CD4-positive, alpha-beta T cell treated with Interleukin-4 for 1 hour (primary cell): ENCODE measurements at regions not wholly inside any gene's neighbourhood (a gene's known extent, or its start where the extent isn't known, plus 50 kb on each side); places are given as distances from the start of the nearest gene placed in this dataset.
"Not testable (repeated sequence)": the region's sequence is repeated elsewhere in the genome, so short reads cannot be mapped to it uniquely, and the experiment has no call there.

ENCODE experiments used
- DNase-seq, 2 donors: peaks; one replicate each; pipeline ENCODE4 v3.0.0-alpha.2; 2020 to 2022

DNA sequence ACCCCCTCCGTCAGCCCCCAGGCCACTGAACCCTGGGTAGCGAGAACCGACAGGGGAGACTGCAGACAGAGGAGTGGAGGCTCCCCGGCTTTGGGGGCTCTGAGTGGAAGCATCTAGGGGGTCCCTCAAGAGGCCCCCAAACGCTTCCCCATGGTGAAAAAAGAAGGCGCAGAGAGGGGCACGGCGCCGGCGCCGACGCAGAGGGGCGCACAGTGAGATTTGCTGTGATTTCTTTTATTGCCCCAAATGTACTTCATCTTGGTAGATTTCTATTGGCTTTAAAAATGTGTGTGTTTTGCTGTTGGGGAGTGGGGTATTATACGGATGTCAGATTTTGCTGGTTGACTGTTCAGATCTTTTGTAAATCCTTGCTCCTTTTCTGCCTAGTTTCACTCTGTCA lies 392.9 kb downstream of the GOLGA6L6 start:
- DNase-seq, result not testable (repeated sequence)

DNA sequence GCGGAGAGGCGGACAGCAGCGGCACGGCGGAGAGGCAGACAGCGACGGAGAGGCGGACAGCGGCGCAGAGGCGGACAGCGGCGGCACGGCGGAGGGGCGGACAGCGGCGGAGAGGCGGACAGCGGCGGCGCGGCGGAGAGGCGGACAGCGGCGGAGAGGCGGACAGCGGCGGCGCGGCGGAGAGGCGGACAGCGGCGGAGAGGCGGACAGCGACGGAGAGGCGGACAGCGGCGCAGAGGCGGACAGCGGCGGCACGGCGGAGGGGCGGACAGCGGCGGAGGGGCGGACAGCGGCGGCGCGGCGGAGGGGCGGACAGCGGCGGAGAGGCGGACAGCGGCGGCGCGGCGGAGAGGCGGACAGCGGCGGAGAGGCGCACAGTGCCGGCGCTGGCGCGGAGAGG lies 393.6 kb downstream of the GOLGA6L6 start:
- DNase-seq, result not testable (repeated sequence)

DNA sequence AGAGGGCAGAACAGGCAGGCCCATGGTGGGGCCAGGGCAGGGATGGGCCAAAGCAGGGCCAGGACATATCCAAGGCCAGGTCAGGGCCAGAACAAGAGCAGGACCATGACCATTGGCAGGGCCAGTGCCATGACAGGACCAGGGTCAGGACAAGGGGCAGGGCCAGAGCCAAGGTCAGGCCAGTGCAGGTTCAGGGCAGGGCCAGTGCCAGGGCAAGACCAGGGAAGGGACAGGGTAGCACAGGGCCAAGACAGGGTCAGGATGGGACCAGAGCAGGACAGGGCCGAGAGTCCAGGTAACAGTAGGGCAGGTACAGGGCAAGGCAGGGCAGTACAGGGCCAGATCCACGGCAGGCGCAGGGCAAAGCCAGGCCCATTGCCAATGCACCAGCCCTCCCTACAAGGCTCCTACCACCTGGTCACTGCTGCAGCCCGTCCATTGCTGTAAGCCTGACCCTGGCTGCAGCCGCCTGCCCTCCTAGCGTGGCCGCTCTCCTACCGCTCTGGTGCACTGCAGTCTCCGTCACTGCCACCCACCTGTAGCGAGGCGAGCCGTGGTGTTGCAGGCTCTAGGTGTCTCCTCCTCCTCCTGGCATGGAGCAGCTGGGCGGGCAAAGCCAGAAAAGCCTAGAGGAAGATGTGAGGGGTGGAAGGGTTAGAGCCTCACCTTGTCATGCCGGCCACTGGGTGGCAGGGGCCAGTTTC lies 397.1 kb downstream of the GOLGA6L6 start:
- DNase-seq, result not testable (repeated sequence)

DNA sequence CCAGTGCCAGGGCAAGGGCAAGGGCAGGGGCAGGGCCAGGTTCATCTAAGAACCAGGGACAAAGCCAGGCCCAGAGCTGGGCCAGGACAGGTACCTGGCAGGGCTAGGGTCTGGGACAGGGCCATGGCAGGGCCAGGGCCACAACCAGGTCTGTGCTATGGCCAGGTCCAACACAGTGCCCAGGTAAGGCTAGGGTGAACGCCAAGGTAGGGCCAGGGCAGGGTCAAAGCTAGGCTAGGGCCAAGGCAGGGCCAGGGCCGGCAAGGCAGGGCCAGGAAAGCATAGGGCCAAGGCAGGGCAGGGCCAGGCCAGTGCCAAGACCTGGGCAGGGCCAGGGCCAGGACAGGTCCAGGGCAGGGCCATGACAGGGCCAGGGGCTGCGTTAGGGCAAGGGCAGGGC lies 398.7 kb downstream of the GOLGA6L6 start:
- DNase-seq, result not testable (repeated sequence)

DNA sequence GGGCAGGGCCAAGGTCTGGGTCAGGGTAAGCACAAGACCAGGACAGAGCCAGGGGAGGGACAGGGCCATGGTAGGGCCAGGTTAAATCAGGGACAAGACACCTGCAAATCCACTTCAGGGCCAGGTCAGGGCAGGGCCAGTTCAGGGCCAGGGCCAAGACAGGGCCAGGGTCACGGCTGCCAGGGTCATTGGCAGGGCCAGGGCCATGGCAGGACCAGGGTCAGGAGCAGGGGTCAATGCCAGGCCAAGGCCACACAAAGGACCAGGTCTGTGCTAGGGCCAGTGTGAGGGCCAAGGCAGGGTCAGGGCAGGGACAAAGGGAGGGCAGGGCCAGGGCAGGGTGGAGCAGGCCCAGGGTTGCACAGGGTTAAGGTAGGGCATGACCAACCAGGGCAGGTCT lies 399.2 kb downstream of the GOLGA6L6 start:
- DNase-seq, result not testable (repeated sequence)

DNA sequence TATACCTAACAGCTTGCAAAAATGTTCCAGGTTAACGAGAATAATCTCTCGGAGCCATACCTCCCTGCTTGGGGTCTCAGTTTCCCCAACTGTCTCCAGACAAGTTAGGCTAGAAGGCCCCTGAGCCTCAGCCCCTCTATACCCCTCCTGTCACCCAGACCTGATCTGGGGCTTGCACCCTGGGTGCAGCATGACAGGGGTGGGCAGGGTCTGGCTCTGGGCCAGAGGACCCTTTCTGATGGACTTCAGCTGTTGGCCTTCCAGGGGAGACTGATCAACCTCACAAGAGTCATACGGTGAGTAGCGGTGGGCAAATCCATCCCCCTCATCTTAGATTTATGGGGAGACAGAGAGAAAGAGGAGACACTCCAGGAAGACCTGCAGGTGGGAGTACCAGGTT lies 416.9 kb downstream of the GOLGA6L6 start:
- DNase-seq, result not testable (repeated sequence)

DNA sequence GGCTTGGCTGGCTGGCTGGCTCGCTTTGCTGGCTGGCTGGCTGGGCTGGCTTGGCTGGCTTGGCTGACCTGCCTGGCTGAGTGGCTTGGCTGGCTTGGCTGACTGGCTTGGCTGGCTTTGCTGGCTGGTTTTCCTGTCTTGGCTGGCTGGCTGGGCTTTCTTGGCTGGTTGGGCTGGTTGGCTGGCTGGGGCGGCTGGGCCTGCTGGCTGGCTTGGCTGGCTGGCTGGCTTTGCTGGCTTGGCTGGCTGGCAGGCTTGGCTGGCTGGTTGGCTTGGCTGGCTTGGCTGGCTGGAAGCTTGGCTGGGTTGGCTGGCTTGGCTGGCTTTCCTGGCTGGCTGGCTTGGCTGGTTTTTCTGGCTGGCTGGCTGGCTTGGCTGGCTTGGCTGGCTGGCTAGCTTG lies 435.6 kb downstream of the GOLGA6L6 start:
- DNase-seq, result no peak

DNA sequence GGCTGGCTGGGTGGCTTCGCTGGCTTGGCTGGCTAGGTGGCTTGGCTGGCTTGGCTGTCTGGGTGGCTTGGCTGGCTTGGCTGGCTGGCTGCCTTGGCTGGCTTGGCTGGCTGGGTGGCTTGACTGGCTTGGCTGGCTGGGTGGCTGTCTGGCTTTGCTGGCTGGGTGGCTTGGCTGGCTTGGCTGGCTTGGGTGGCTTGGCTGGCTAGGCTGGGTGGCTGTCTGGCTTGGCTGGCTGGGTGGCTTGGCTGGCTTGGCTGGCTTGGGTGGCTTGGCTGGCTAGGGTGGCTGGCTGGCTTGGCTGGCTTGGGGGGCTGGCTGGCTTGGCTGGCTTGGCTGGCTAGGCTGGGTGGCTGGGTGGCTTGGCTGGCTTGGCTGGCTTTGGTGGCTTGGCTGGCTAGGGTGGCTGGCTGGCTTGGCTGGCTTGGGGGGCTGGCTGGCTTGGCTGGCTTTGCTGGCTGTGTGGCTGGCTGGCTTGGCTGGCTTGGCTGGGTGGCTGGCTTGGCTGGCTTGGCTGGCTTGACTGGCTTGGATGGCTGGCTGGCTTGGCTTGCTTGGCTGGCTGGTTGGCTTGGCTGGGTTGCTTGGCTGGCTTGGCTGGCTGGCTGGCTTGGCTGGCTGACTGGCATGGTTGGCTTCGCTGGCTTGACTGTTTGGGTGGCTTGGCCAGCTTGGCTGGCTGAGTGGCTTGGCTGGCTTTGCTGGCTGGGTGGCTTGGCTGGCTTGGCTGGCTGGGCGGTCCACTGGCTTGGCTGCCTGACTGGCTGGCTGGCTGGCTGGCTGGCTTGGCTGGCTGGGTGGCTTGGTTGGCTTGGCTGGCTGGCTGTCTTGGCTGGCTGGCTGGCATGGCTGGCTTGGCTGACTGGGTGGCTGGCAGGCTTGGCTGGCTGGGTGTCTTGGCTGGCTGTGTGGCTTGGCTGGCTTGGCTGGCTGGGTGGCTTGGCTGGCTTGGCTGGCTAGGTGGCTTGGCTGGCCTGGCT lies 436.3 kb downstream of the GOLGA6L6 start:
- DNase-seq, result peak in 1 of 2 donors; percentile 12

DNA sequence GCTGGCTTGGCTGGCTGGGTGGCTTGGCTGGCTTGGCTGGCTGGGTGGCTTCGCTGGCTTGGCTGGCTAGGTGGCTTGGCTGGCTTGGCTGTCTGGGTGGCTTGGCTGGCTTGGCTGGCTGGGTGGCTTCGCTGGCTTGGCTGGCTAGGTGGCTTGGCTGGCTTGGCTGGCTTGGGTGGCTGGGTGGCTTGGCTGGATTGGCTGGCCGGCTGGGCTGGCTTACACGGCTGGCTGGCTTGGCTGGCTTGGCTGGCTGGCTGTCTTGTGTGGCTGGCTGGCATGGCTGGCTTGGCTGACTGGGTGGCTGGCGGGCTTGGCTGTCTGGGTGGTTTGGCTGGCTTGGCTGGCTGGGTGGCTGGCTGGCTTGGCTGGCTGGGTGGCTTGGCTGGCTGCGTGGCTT lies 437.0 kb downstream of the GOLGA6L6 start:
- peak in 1 of 2 donors; percentile 13 for DNase-seq

DNA sequence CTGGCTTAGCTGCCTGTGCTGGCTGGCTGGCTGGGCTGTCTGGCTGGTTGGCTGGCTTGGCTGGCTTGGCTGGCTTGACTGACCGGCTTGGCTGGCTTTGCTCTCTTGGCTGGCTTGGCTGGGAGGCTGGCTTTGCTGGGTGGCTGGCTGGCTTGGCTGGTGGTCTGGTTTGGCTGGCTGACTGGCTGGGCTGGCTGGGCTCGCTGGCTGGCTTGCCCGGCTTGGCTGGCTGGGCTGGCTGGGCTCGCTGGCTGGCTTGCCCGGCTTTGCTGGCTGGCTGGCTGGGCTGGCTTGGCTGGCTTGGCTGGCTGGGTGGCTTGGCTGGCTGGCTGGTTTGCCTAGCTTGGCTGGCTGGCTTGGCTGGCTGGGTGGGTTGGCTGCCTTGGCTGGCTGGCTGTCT lies 438.7 kb downstream of the GOLGA6L6 start:
- DNase-seq, result peak in 1 of 2 donors; percentile 17

DNA sequence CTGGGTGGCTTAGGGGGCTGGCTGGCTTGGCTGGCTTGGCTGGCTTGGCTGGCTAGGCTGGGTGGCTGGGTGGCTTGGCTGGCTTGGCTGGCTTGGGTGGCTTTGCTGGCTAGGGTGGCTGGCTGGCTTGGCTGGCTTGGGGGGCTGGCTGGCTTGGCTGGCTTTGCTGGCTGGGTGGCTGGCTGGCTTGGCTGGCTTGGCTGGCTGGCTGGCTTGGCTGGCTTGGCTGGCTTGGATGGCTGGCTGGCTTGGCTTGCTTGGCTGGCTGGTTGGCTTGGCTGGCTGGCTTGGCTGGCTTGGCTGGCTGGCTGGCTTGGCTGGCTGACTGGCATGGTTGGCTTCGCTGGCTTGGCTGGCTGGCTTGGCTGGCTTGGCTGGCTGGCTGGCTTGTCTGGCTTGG lies 439.4 kb downstream of the GOLGA6L6 start:
- DNase-seq, result peak in 1 of 2 donors; percentile 15

DNA sequence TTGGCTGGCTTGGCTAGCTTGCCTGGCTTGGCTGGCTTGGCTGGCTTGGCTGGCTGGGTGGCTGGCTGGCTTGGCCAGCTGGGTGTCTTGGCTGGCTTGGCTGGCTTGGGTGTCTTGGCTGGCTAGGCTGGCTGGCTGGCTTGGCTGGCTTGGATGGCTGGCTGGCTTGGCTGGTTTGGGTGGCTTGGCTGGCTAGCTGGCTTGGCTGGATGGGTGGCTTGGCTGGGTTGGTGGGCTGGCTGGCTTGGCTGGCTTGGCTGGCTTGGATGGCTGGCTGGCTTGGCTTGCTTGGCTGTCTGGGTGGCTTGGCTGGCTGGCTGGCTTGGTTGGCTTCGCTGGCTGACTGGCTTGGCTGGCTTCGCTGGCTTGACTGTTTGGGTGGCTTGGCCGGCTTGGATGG lies 440.3 kb downstream of the GOLGA6L6 start:
- DNase-seq, result not testable (repeated sequence)

DNA sequence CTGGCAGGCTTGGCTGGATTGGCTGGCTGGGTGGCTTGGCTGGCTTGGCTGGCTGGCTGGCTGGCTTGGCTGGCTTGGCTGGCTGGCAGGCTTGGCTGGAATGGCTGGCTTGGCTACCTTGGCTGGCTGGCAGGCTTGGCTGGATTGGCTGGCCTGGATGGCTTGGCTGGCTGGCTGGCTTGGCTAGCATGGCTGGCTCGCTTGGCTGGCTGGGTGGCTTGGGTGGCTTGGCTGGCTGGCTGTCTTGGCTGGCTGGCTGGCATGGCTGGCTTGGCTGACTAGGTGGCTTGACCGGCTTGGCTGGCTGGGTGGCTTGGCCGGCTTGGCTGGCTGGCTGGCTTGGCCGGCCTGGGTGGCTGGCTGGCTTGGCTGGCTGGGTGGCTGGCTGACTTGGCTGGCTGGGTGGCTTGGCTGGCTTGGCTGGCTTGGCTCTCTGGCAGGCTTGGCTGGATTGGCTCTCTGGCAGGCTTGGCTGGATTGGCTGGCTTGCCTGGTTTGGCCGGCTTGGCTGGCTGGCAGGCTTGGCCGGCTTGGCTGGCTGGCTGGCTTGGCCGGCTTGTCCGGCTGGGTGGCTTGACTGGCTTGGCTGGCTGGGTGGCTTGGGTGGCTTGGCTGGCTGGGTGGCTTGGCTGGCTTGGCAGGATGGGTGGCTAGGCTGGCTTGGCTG lies 440.9 kb downstream of the GOLGA6L6 start:
- not testable (repeated sequence) for DNase-seq

DNA sequence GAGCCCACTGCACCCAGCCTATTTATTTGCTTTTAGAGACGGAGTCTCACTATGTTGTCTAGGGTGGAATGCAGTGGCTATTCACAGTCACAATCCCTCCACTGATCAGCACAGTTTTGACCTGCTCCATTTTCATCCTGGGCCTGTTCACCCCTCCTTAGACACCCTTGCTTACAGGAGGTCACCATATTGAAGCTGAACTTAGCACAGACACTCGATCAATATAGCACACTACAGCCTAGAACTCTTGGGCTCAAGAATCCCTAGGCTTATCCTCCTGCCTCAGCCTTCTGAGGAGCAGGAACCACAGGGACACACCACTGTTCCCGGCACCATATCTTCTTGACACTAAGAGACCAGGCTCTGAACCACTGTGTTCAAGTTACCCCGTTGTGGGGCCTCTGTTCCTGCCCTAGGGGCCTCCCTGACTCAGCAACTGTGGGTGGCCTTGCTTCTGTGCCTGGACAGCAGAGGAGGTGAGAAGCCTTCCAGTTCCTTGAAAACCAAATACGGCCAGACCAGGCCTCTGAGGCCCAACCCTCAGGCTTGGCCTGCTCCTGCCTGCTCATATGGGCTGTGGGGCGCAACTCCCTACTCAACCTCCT lies 445.8 kb downstream of the GOLGA6L6 start:
- not testable (repeated sequence) for DNase-seq

DNA sequence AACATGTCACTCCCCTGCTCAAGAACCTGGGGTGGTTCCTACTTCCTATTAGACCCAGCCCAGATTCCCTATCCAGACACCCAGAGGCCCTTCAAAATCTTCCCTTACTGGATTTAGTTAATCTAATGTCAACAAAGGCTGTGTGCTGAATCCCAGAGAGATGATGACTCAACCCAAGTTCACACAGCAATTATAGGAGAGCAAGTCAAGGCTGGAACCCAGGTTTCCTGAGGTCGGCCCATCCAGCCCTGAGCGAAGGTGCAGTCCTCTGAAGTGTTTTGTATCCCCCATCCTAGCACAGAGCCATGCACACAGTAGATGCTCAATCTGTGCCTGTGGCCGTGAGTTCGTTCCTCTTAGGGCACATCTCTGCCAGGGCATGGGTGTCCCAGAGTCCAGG lies 452.1 kb downstream of the GOLGA6L6 start:
- DNase-seq, result not testable (repeated sequence)

DNA sequence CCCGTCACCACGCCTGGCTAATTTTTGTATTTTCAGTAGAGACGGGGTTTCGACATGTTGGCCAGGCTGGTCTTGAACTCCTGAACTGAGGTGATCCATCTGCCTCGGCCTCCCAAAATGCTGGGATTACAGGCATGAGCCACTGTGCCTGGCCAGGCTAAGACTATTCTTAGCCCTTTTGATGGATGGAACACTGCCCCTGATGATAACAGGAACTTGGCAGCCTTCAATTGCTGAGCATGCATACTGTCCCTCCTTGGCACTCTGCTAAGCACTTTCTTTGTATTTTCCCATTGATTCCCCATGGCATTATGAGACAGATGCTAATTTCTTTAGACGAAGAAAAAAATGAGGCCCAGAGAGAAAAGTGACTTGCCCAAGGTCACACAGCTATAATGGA lies 457.6 kb downstream of the GOLGA6L6 start:
- not testable (repeated sequence) for DNase-seq

DNA sequence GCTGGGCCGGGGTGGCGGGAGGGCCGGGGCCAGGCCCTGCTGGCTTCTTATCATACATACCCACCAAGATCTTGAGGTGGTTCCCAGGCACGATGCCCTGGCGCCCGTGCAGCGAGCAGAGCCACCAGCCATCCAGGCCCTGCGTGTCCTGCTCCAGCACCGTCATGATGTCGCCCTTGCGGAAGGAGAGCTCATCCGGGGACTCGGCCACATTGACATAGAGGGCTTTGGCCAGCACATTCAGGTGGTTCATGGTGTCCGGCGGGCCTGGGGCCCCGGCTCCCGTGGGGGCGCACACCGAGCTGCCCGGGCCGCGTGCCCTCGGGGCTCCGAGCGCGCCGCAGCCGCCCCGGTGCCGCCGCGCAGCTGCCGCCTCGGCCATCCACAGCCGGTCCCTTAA lies 467.5 kb downstream of the GOLGA6L6 start:
- DNase-seq, result not testable (repeated sequence)

DNA sequence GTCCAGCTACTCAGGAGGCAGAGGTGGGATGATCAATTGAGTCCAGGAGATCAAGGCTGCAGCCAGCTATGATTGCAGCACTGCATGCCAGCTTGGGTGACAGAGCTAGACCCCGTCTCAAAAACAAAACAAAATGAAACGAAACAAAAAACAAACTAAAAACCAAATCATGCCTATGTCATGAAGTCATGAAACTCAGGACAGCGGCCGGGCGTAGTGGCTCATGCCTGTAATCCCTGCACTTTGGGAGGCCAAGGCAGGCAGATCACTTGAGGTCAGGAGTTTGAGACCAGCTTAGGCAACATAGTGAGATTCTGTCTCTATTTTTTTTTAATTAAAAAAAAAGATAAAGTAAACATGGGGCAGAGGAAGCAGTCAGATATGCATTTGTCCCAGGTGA lies 472.6 kb downstream of the GOLGA6L6 start:
- not testable (repeated sequence) for DNase-seq

DNA sequence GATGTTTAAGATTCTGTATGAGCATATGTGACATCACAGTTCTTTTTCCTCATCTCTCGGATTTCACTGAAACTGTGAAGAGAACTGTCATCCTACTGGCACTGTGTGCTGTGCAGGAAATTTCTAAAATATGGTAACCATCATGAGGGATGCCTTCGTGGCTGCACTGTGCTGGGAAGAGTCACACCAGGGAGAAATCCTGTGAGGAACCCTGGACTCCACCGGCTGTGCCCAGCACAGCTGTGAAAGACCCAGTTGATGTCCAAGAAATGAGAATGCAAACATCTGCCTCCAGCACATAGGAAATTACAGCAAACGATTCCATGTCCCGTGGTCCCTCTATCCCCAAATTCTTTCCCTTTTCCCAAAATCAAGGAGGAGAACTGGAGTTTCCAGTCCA lies 475.4 kb downstream of the GOLGA6L6 start:
- DNase-seq, result not testable (repeated sequence)

DNA sequence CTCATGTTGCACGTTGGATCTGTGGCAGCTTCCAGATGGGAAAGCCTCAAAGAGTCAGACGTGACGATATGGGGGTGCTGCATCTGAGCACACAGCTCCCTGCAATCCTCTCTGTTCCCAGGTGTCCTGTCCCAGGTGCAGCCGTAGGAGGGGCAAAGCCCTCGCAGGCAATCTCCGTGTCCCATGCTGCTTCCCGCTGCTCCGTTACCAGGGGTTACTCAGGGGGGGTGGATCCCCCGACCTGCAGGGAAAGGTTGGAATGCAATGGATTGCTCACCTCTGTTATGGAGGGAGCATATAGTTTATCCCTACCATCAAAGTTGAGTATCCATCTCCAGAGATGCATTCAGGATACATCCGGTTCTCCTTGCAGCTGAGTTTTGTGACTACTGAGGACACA lies 476.1 kb downstream of the GOLGA6L6 start:
- DNase-seq, result not testable (repeated sequence)

DNA sequence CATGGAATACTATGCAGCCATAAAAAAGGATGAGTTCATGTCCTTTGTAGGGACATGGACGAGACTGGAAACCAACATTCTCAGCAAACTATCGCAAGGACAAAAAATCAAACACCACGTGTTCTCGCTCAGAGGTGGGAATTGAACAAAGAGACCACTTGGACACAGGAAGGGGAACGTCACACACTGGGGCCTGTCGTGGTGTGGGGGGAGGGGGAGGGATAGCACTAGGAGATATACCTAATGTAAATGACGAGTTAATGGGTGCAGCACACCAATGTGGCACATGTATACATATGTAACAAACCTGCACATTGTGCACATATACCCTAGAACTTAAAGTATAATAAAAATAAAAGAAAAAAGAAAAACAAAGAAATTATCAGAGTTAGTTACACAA lies 478.4 kb downstream of the GOLGA6L6 start:
- not testable (repeated sequence) for DNase-seq

DNA sequence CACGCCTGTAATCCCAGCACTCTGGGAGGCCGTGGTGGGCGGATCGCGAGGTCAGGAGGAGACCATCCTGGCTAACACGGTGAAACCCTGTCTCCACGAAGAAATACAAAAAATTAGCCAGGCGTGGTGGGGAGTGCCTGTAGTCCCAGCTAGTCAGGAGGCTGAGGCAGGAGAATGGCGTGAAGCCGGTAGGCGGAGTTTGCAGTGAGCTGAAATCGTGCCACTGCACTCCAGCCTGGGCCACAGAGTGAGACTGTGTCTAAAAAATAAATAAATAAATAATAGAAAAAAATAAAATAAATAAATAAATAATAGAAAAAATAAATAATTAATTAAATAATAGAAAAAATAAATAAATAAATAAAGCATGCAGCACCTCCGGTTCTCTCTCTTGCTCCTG lies 480.8 kb downstream of the GOLGA6L6 start:
- not testable (repeated sequence) for DNase-seq

DNA sequence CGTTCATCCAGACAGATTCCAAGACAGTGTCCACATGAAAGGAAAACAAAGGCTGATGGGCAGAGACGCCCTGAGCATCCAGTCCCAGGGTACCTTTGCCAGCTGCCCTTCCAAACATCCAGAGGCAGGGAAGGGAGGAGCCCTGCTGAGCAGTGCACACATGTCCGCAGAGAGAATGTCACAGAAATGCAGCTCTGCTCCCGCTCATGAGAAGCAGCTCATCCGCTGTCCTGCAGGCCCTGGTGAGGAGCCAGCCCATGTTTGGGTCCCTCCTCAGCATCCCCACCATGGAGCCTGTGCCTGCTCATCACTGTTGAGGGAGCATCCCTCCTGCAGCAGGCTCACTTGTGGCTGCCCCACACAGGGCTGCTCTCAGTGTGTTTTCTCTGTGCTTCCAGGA lies 484.7 kb downstream of the GOLGA6L6 start:
- not testable (repeated sequence) for DNase-seq
